ENCODE measurements at regions not wholly inside any gene's neighbourhood (a gene's known extent, or its start where the extent isn't known, plus 50 kb on each side); places are given as distances from the start of the nearest gene placed in this dataset.

GRCh38 chr10:111208951-111209350 is 132.1 kb downstream of the ADRA2A start:
- TF ChIP-seq POLR2A (IDR thresholded peaks at IDR 0.05; ENCODE audit: control extremely low read depth in 1 of 2, low read depth in 2 of 2, low read length in 2 of 2): no peak
- TF ChIP-seq TAF1 (IDR thresholded peaks at IDR 0.05; ENCODE audit: low read depth, low read length): no peak
- no peak for TF ChIP-seq POLR2AphosphoS5 (IDR thresholded peaks at IDR 0.05; ENCODE audit: low read depth, low read length)
- TF ChIP-seq CTCF (IDR thresholded peaks at IDR 0.05; ENCODE audit: control extremely low read depth in 1 of 3, insufficient read depth in 1 of 3, low read depth in 1 of 3, low read length in 3 of 3): no peak

Data from H1 (cell line).